Peyer's patch (tissue), 4 donors: ENCODE measurements at regions not wholly inside any gene's neighbourhood (a gene's known extent, or its start where the extent isn't known, plus 50 kb on each side); places are given as distances from the start of the nearest gene placed in this dataset.
A peak's percentile ranks its signal among the peaks of the same experiment; 100 is the strongest.

Source experiments
- DNase-seq, 3 donors: peaks; one replicate each; pipeline ENCODE4 v3.0.0-alpha.2; 2017 to 2019
- H3K27ac ChIP-seq, 4 donors: fragments of 200-600 bp; sonication (generic); one replicate each; pipeline ENCODE4 v1.5.1; 2016 to 2019
- H3K27me3 ChIP-seq, 2 donors: fragments of 200-600 bp; sonication (generic); one replicate each; pipeline ENCODE4 v1.5.1; 2019
- H3K36me3 ChIP-seq, 3 donors: fragments of 200-600 bp; sonication (generic); one replicate each; pipeline ENCODE4 v1.5.1; 2016 to 2019
- H3K4me1 ChIP-seq, 4 donors: fragments of 200-600 bp; sonication (generic); one replicate each; pipeline ENCODE4 v1.5.1; 2016 to 2019
- H3K4me3 ChIP-seq, 4 donors: fragments of 200-600 bp; sonication (generic); 1 replicate in 3 of 4; 2 replicates in 1 of 4; pipeline ENCODE4 v1.5.1; 2016 to 2019; ENCODE audit warnings: mild to moderate bottlenecking in 1 of 4
- H3K9me3 ChIP-seq, 4 donors: fragments of 200-600 bp; sonication (generic); one replicate each; pipeline ENCODE4 v1.5.1; 2016 to 2019; ENCODE audit warnings: mild to moderate bottlenecking in 1 of 4
- CTCF ChIP-seq, 6 experiments: fragments of 450-650 bp in 4 of 6; fragments of 200-600 bp in 2 of 6; sonication (generic) in 1 of 6; IDR thresholded peaks; one replicate each; pipeline ENCODE4 v1.5.1; 2017 to 2019; ENCODE audit warnings: antibody characterized with exemption in 6 of 6, mild to moderate bottlenecking in 3 of 6, moderate library complexity in 1 of 6
- POLR2A ChIP-seq, 2 donors: fragments of 450-650 bp; IDR thresholded peaks; one replicate each; pipeline ENCODE4 v1.5.1; 2017; ENCODE audit warnings: antibody characterized with exemption in 2 of 2, mild to moderate bottlenecking in 2 of 2, moderate library complexity in 2 of 2

DNA sequence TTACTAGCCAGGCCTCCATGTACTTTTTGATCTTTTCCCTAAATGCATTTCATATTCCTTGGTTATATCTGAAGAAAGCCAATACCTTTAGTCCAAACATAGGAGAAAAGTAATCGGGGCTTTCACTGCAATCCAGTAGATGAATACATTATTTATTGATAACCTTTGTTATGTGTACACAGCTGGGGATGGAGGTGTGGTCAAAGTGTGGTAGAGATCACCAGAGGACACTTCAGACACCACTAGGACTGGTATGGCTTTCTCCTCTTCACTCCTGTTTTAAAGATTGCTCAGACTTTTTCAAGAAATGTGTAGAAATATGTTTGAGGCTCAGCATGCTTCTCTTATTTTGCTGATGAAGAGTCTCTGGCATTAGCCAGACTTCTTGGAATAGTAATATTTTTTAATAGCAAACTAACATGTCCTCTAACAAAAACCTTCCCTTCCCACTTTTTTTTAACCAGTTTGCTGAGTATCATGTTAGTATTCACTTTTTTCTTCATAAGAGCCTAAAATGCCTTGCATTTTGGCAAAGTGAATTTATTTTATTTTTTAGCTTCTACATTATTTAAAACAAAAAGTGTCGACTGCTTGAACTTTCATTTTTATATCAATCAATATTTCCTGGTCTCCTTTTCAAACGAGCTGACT, 65.6 kb upstream of the MBNL1 start:
- Histone ChIP-seq H3K27me3 (no peaks in the 10 kb centered on the region), H3K9me3 (no peaks in the 10 kb centered on the region), H3K4me3 (peak overlapping the region; percentile 13 to 36 (median 26)), H3K36me3 (no peaks in the 10 kb centered on the region), H3K27ac (peak overlapping the region; percentile 69 to 84 (median 78)), H3K4me1 (peaks cover 0 to 41% (median 4%) of the 10 kb centered on the region in 4 donors)
- TF ChIP-seq CTCF (IDR thresholded peaks at IDR 0.05) = no peak
- no peak for TF ChIP-seq POLR2A (IDR thresholded peaks at IDR 0.05)
- peak in 1 of 3 donors; percentile 71 for DNase-seq

GRCh38 chr3:152203652-152204051, 65.1 kb upstream of the MBNL1 start:
- Histone ChIP-seq H3K27ac (peak overlapping the region; percentile 69 to 84 (median 78)), H3K36me3 (no peaks in the 10 kb centered on the region), H3K4me1 (peaks cover 0 to 46% (median 4%) of the 10 kb centered on the region in 4 donors), H3K9me3 (no peaks in the 10 kb centered on the region), H3K27me3 (no peaks in the 10 kb centered on the region), H3K4me3 (peak overlapping the region; percentile 13 to 36 (median 26))
- no peak for DNase-seq
- TF ChIP-seq POLR2A (IDR thresholded peaks at IDR 0.05) = no peak
- no peak for TF ChIP-seq CTCF (IDR thresholded peaks at IDR 0.05)

DNA sequence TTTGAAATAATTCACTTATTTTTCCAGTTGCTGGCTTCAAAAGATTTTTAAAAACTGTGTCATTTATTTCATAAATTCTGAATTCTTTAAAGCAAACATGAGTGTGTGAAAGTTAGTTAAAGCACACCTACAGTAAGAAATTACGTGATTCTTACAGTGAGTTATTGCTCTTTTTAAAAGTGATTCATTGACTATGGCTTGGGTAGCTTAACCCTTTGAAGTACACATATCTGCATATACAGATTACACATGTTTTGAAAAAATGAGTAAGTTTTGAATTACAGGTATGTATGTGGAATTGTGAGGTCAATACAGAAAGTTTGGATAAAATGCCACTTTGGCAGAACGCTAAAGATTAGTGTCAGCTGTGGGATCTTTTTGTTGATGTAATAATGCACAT, 64.5 kb upstream of the MBNL1 start:
- peaks cover 0 to 45% (median 4%) of the 10 kb centered on the region in 4 donors for H3K4me1 ChIP-seq
- H3K9me3 ChIP-seq = no peaks in the 10 kb centered on the region
- no peaks in the 10 kb centered on the region for H3K27me3 ChIP-seq
- H3K27ac ChIP-seq = peak overlapping the region; percentile 69 to 84 (median 78)
- DNase-seq = no peak
- H3K36me3 ChIP-seq = no peaks in the 10 kb centered on the region
- TF ChIP-seq CTCF (IDR thresholded peaks at IDR 0.05) = no peak
- TF ChIP-seq POLR2A (IDR thresholded peaks at IDR 0.05) = no peak
- peak overlapping the region in 3 of 4 donors; percentile 9 to 29 (median 24) for H3K4me3 ChIP-seq

DNA sequence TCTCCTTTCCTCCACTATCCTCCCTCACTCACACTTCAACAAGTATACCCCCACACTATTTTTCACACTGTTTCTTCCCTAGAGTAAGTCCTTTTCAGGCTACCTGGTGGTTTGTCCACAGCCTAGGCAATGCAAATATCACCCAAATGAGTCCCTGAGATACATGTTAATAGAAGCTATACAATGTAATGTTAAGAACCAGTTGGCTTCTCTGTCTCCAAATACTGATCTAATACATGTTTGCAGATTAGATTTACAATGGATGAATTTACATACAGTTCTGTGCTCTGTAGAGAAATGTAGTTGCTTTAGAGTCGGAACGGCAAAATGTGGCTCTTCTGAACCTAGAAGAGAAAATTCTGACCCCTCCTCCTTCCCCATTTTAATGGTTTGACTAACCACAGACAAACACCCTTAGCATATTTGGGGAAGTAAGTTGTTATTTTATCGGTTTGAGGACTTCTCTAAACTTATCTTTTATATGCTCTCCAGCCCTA, 63.6 kb upstream of the MBNL1 start:
- H3K27me3 ChIP-seq = no peaks in the 10 kb centered on the region
- DNase-seq = no peak
- TF ChIP-seq CTCF (IDR thresholded peaks at IDR 0.05) (no peak), POLR2A (IDR thresholded peaks at IDR 0.05) (peak in 1 of 2 donors; percentile 31)
- peak overlapping the region; percentile 74 to 84 (median 79) for H3K27ac ChIP-seq
- no peaks in the 10 kb centered on the region for H3K9me3 ChIP-seq
- H3K36me3 ChIP-seq = no peaks in the 10 kb centered on the region
- peaks cover 0 to 44% (median 4%) of the 10 kb centered on the region in 4 donors for H3K4me1 ChIP-seq
- H3K4me3 ChIP-seq = peak overlapping the region in 3 of 4 donors; percentile 18 to 29 (median 24)

DNA sequence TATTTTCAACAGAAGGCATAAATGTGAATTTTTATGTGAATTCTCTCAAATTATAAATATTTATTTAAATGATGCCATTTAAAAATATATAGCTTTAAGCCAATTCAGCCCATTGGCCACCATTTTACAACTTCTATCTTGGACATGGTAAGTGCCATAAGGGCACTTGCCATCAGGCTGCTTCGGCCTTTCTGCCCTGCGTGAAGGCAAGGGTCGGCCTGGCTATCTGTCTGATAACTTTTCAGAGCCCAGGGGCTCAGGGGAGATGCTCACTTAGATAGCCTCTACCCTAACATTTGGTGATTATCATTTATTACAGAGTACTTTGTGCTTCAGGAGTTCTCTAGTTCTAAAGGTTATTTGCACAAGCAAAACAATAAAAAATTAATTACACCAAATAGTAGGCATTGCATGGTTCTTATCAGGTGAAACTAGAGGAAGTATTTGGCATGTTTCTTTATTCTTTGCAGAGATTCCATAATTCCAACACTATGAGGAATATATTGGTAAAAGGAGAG, 62.4 kb upstream of the MBNL1 start:
- no peak for TF ChIP-seq CTCF (IDR thresholded peaks at IDR 0.05)
- no peak for TF ChIP-seq POLR2A (IDR thresholded peaks at IDR 0.05)
- peak overlapping the region in 1 of 4 donors; percentile 74 for H3K27ac ChIP-seq

More for the DNA sequence above, 62.4 kb upstream of the MBNL1 start:
- H3K27me3 ChIP-seq = no peaks in the 10 kb centered on the region
- peaks cover 0 to 42% (median 4%) of the 10 kb centered on the region in 4 donors for H3K4me1 ChIP-seq
- H3K9me3 ChIP-seq = no peaks in the 10 kb centered on the region
- peak in 1 of 3 donors; percentile 55 for DNase-seq
- H3K36me3 ChIP-seq = no peaks in the 10 kb centered on the region
- no peak overlapping the region for H3K4me3 ChIP-seq
